Endothelial cell of umbilical vein (primary cell): ENCODE measurements at regions not wholly inside any gene's neighbourhood (a gene's known extent, or its start where the extent isn't known, plus 50 kb on each side); places are given as distances from the start of the nearest gene placed in this dataset.

Experiments used
- MYC ChIP-seq: IDR thresholded peaks from one replicate; pipeline ENCODE4 v1.6.1; 2011; ENCODE audit warnings: mild to moderate bottlenecking, low read depth, low read length
- POLR2A ChIP-seq: IDR thresholded peaks from 2 replicates; pipeline ENCODE4 v1.6.1; 2012; ENCODE audit warnings: low read depth, mild to moderate bottlenecking, control low read depth, low read length

GRCh38 chr7:97372882-97373281, 255.4 kb downstream of the SDHAF3 start:
- TF ChIP-seq MYC, result no peak
- TF ChIP-seq POLR2A, result no peak
